ENCODE measurements at regions not wholly inside any gene's neighbourhood (a gene's known extent, or its start where the extent isn't known, plus 50 kb on each side); places are given as distances from the start of the nearest gene placed in this dataset.

DNA sequence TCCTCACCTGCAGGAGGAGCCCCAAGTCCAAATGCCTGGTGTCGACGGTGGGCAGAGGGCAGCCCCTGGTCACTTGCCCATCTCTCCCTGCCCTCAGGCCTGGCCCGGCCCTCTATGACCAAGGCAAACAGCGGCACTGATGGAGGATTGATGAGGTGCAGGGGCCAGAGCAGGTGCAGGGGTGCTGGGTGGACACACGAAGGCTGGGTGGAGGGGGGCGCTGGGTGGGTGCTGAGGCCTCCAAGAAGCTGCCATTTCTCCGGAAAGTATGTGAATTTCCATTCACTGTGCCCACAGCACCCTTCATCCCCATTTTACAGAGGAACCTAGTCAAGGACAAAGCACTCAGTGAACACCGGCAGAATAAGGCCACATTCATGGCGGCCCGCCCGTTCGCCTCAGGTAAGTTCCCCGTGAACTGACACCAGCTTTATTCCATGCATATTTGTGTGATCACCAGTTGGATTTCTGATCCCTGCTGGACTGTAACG, 143.8 kb upstream of the PPP1R26 start:
- TF ChIP-seq, protein P1, sequence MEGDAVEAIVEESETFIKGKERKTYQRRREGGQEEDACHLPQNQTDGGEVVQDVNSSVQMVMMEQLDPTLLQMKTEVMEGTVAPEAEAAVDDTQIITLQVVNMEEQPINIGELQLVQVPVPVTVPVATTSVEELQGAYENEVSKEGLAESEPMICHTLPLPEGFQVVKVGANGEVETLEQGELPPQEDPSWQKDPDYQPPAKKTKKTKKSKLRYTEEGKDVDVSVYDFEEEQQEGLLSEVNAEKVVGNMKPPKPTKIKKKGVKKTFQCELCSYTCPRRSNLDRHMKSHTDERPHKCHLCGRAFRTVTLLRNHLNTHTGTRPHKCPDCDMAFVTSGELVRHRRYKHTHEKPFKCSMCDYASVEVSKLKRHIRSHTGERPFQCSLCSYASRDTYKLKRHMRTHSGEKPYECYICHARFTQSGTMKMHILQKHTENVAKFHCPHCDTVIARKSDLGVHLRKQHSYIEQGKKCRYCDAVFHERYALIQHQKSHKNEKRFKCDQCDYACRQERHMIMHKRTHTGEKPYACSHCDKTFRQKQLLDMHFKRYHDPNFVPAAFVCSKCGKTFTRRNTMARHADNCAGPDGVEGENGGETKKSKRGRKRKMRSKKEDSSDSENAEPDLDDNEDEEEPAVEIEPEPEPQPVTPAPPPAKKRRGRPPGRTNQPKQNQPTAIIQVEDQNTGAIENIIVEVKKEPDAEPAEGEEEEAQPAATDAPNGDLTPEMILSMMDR (IDR thresholded peaks at IDR 0.05; ENCODE audit: low read depth, low read length), result no peak
- no peak for TF ChIP-seq POLR2A (IDR thresholded peaks at IDR 0.05; ENCODE audit: extremely low read depth, insufficient read length)
- TF ChIP-seq, protein P2, sequence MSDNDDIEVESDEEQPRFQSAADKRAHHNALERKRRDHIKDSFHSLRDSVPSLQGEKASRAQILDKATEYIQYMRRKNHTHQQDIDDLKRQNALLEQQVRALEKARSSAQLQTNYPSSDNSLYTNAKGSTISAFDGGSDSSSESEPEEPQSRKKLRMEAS (IDR thresholded peaks at IDR 0.05; ENCODE audit: low read depth, low read length), result no peak

Data from NB4 (cell line).